GM18870 (cell line): ENCODE measurements at regions not wholly inside any gene's neighbourhood (a gene's known extent, or its start where the extent isn't known, plus 50 kb on each side); places are given as distances from the start of the nearest gene placed in this dataset.

Experiments used
- ATAC-seq: cut with Tn5 transposase; IDR thresholded peaks from one replicate; pipeline ENCODE4 v1.9.1; 2021; ENCODE audit warnings: moderate library complexity; ENCODE audit not compliant: unreplicated experiment

DNA sequence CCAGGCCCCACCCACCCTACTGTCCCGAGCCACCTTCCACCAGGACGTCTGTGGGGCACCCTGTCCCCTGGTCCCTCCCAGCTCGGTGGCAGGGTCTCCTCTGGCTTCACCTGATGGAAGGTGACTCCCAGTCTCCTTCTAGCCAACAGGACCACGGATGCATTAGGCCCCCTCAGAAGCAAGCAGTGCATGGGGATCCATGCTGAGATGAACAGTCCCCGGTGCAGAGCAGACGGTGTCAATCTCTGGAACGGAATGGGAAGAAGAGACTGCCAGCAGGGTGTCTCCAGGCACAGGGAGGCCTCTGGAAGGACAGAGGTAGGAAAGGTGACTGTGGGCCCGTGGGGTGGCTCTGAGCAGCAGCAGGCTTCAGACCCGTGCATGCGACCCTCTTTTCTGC lies 65.2 kb upstream of the FZD7 start:
- ATAC-seq, result no peak

DNA sequence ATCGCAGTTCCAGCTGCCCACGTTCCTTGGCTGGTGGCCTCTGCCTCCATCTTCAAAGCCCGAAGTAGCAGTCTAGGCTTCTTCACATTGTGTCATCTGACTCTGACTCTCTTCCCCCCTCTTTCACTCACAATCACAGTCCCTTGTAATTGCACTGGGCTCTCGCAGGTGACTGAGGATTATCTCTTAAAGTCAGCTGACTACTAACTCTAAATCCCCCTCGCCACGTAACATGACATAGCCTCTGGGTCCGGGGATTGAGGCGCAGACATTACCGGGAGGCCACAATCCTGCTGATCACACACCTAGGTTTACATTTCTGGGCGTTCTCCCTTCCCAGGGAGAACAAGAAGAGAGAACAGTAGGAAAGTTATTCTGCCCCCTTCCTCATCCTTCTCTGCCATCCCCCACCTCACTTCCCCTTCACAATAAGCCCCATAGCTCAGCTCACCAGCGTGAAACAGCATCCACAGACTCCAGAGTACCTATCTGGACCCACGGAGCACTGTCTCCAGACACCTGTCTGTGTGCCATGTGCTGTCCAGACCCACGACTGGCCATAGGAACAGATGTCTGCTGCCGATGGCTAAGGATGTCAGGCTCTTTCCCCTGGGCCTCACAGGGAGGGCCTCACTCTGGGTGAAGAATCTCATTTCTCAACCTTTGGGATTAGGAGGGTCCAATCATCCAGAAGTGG lies 64.3 kb upstream of the FZD7 start:
- no peak for ATAC-seq

DNA sequence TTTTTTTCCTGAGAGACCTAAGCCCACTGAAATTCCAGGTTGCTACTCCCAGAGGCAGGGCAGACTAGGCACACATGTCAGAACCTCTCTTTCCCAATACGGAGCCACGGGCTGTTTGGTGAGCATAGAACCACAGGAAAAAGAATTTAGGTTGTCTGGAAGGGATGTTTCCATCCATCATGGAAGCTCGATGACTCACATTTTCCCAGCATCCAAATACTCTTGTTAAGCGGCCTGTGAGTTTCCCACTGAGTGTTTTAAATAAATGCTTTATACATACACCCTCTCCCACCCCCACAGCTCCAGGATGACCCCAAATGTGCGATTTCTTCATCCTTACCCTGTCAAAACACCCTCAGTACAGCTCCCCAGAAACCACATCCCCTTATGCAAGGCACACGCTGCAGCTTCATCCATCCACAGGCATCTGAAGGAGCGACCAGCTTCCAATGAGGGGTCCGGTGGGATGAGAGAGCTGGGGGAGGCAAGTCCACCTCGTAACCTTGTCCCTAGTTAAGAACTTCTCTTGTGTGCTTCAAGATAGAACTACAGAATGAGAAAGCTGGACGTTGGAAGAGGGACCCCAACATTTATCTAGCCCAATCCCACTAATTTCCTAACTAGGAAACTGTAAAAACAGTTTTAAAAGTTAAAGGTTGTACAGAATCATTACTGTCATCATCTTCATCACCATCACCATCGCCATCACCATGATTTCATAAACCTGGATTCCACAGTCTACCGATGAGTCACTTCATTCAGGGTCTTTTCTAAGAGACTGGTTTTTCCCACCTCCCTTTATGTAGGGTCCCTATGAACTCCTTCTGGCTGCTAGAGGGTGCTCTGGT lies 63.5 kb upstream of the FZD7 start:
- ATAC-seq, result no peak

GRCh38 chr2:201970786-201971108 lies 62.9 kb upstream of the FZD7 start:
- no peak for ATAC-seq

DNA sequence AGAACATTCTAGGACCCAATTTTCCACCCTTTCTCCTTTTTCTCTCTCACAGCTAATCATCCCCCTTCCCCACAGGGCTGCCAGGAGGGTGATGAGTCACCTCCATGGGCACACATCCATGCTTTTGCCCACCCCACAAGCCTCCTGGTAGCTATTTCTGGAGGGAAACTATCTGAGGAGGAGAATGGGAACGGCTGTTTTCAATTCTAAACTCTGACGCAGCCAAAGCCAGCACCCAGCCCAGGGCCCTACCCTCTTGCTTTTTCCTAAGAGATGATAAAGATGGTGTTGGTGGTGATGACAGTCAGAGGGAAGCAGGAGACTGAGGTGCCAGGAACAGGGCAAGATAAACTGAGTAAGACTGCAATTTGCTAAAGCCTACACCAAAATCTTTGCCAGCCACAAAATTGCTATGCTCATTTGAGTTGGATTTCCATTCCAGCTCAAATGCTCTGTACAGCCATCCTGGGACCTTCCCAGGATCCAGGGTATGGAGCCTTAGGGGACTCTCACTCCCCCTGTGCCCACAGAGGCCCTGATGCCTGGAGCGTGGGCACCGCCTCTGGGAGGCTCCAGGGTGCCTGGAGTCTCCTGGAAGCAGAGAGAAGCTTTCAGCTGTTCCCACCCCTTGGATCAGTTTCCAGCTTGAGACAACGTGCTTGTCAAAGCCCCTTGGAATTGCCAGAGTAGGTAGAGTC lies 62.0 kb upstream of the FZD7 start:
- ATAC-seq, result no peak

DNA sequence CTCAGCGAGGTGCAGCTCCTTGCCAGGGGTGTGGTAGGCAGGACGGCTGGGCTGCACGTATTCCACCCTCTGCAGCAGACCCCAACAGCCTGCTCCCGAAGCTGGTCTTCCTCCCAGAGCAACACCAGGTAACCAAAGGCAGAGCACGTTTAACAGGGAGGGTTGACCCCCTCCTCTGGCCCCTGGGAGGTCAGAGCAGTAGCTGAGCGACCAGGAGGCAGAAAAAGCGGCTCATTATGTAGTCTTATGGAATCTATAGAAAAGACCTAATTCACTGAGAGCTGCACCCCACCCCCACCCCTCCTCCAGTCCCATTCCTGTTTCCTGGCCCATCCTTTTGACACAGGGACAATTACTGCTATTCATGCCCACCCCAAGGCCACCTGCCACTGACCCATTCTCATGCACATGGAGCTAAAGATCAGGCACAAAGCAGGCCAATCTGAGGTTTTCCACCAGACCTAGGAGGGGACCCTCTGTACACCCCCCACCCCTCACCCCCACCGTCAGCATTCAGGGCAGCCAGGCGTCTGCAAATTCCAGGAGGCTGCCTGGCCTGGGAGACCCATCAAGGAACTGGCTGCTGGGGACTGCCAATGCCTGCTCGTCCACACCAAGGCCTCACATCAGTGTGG lies 60.9 kb upstream of the FZD7 start:
- ATAC-seq, result no peak

GRCh38 chr2:201973305-201973928 lies 60.2 kb upstream of the FZD7 start:
- ATAC-seq, result no peak

DNA sequence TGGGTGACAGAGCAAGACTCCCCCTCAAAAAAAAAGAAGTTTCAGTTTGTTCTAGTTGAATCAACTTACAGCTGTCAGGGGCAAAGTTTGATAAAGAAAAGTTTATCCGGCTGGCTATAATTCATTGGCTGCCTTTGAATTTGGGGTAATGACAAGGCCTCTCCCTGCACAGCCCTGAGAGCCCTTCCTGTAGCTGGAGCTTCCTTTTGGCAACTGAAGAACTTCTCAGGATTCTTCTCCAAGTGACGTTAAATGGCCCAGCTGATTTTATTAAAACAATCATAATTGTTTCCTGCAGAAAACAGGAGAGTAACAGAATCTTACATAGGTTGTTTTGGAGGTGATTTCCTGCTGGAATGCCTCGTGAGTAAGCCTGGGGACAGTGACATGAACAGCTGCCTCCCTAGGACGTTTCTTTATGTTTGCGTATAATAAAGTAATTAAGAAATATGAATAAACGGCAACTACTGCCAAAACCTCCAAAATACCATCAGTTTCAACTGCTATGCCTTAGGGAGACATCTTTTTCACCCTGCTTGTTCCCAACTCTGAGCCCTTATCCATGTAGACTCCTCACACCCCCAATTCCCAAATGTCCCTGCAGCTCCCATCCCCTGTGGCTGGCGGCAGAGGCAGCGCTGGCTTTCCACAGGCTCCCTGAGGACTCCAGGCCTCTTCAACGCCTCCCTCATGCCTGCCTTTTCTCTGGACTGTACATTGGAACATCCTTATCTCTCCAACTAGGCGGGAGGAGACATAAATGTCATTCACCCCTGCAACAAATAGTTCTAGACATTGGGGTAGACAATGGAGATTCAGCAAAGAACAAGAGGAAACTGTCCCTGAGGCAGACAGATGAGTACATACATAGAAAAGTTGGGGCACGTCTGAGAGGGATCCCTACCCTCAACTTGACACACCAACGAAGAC lies 59.2 kb upstream of the FZD7 start:
- ATAC-seq, result no peak

- ATAC-seq, result no peak
These were observed 58.2 kb upstream of the FZD7 start for GRCh38 chr2:201975434-201975833.

- ATAC-seq, result no peak
These were observed 57.6 kb upstream of the FZD7 start for GRCh38 chr2:201975964-201976612.

DNA sequence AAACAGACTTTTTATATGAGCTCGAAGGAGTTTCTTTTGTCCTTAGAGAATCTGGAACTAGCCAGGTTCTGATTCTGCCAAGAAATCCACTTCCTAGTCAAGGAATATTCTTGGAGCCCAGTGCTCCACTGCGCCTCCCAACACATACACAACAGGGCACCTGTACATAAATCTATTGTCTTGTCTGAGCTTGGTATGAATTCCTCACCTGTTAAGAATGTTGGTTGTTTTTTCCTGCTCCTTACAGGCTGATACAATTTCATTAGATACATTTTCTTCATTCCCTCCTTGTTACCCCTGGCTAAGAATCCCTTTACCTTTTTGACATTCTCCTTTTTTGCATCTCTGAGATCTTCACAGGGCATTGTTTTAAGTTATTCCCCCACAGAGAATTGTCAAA lies 56.0 kb upstream of the FZD7 start:
- ATAC-seq, result no peak

- ATAC-seq, result no peak
These were observed 55.3 kb upstream of the FZD7 start for GRCh38 chr2:201978333-201978732.

GRCh38 chr2:201978986-201979385 lies 54.7 kb upstream of the FZD7 start:
- no peak for ATAC-seq

GRCh38 chr2:201980389-201980821 lies 53.2 kb upstream of the FZD7 start:
- peak; percentile 76 for ATAC-seq

DNA sequence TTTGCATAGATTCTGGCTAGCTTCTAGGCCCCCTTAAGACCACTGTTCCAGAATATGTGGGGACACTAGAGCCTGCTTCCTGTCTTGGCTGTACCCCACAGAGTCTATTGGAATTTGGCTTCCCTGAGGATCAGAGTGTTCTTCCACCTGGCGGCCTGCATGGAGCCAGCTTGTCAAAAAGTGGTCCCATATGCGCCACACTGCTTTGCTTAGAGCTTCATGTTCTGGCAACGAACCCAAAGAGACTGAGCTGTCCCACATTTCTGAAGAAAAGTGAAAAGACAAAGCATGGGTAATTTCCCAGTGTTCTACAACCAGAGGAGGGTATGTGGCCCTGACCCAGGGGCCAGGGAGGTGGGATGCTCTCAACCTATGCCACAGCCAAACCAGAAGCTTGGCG lies 52.7 kb upstream of the FZD7 start:
- ATAC-seq, result no peak

GRCh38 chr2:201983174-201983573 lies 50.5 kb upstream of the FZD7 start:
- no peak for ATAC-seq

DNA sequence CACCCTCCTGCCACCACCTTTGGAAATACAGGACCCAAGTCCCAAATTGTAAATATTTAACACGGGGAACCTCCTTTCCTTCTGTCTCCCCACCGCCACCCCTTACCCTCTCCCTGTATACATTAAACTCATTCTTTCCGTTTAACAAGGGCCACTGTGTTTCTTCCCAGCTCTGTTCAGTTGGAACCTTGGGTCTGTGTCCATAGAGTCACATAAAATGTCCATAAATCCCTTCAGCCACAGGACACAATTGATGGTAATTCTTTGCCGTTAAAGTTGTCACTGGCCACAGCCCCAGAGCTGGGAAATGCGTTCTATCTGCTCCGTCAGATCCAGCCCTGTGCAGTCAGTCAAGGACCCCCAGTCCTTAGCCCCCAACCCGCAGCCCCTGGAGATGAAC lies 49.9 kb upstream of the FZD7 start:
- ATAC-seq, result no peak
